HPDE6-E6E7 (cell line): ENCODE measurements at regions not wholly inside any gene's neighbourhood (a gene's known extent, or its start where the extent isn't known, plus 50 kb on each side); places are given as distances from the start of the nearest gene placed in this dataset.
"Not testable (repeated sequence)": the region's sequence is repeated elsewhere in the genome, so short reads cannot be mapped to it uniquely, and the experiment has no call there.

Experiments used
- DNase-seq: peaks from one replicate; pipeline ENCODE4 v3.0.0; 2011; ENCODE audit warnings: missing footprints; ENCODE audit errors: extremely low spot score

GRCh38 chr3:18552579-18553105 is 127.5 kb upstream of the SATB1 start:
- not testable (repeated sequence) for DNase-seq

DNA sequence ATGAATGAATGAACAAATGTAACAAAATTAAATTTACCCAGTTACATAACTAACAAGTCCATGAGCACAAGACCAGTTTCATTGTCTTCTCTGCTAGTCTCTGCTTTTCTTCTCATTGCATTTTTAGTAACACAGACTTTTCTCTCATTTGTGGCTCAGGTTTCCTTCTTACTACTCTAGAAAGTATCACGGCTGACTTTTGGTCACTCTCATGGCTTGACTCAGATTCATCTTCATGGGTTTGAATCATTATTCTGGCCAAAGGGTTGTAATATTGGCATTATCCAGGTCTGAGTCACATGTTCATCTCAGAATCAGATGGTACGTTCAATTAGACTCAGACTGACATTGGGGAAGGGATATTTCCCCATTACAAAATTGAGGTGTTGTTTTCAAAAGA is 121.5 kb upstream of the SATB1 start:
- no peak for DNase-seq

GRCh38 chr3:18544146-18544545 is 119.0 kb upstream of the SATB1 start:
- DNase-seq: no peak

DNA sequence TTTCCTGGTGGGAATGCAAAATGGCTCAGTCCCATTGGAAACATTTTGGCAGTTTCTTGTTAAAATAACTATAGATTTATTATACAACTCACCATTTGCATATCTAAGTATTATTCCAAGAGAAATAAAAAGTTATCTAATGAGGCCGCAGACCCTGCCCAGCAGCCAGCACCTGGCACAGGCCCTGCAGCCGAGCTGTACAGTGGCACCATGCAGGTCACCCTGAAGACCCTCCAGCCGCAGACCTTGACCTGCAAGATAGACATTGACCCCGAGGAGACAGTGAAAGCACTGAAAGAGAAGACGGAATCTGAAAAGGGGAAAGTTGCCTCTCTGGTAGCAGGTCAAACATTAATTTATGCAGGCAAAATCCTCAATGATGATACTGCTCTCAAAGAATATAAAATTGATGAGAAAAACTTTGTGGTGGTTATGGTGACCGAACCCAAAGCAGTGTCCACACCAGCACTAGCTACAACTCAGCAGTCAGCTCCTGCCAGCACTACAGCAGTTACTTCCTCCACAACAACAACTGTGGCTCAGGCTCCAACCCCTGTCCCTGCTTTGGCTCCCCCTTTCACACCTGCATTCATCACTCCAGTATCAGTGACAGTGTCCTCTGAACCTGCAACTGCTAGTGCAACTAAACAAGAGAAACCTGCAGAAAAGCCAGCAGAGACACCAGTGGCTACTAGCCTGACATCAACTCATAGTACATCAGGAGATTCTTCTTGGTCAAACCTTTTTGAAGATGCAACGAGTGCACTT is 113.5 kb upstream of the SATB1 start:
- no peak for DNase-seq

GRCh38 chr3:18533039-18533438 is 107.9 kb upstream of the SATB1 start:
- no peak for DNase-seq

- no peak for DNase-seq
Measured at GRCh38 chr3:18531662-18532061, 106.5 kb upstream of the SATB1 start.

DNA sequence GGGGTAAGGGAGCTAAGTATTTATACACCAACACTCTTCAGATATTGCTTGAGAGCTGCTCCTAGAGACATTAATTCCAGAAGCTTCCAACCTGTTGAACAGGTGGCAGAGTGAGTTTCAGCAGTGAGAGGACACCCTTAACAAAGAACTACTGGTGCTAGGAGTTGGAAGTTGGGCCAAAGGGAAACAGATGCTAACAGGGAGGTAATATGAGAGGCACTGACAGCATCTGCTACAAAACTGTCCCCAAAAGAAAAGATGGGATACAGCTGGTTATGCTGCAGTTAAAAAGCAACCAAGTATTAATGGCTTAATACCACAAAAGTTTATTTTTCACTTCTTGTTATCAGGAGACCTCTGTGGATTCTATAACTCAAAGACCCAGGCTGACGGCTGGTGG is 104.5 kb upstream of the SATB1 start:
- DNase-seq: no peak

- no peak for DNase-seq
Measured at GRCh38 chr3:18527691-18528090, 102.6 kb upstream of the SATB1 start.

DNA sequence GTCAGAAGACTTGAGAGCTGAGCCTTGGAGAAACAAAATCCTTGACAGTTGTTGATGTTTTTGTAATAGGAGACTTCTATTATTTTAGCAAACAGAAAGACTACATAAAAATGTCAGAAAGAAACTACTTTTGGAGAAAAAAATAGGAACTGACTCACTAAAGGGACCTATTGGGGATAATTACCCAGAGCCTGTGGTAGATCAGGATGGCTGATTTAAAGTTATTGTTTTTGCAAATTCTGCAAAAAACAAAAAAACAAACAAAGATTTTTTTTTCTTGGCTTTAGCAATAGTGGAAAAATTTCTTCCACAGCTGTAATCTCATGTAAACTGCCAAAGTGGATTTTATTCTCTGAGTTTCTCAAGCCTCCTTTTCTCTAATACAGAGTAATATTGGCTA is 101.5 kb upstream of the SATB1 start:
- DNase-seq: no peak

DNA sequence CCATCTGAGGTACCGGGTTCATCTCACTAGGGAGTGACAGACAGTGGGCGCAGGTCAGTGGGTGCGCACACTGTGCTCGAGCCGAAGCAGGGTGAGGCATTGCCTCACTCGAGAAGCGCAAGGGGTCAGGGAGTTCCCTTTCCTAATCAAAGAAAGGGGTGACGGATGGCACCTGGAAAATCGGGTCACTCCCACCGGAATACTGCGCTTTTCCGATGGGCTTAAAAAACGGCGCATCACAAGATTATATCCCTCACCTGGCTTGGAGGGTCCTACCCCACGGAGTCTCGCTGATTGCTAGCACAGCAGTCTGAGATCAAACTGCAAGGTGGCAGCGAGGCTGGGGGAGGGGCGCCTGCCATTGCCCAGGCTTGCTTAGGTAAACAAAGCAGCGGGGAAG is 91.0 kb upstream of the SATB1 start:
- not testable (repeated sequence) for DNase-seq

- DNase-seq: no peak
Measured at GRCh38 chr3:18513091-18513490, 88.0 kb upstream of the SATB1 start.

DNA sequence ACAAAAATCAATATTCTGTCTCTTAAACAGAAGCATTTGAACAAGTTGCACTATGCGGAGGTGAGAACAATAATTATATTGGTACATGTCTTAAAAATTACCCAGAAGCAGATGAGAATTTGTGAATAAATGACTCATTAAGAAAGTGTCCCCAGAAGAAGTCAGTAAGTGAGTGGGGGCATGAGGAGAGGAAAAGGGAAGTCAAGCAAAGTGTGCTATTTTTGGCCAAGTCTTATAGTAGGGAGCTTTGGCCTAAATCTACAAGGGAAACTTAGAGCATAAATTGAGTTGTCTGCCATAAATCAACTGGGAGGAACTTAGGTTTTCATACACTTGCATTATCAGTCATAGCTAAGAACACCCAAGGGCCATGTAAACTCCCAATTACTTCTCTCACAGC is 86.9 kb upstream of the SATB1 start:
- no peak for DNase-seq

- DNase-seq: no peak
Measured at GRCh38 chr3:18510947-18511346, 85.8 kb upstream of the SATB1 start.

GRCh38 chr3:18507333-18507732 is 82.2 kb upstream of the SATB1 start:
- DNase-seq: no peak

GRCh38 chr3:18505056-18505455 is 79.9 kb upstream of the SATB1 start:
- no peak for DNase-seq

DNA sequence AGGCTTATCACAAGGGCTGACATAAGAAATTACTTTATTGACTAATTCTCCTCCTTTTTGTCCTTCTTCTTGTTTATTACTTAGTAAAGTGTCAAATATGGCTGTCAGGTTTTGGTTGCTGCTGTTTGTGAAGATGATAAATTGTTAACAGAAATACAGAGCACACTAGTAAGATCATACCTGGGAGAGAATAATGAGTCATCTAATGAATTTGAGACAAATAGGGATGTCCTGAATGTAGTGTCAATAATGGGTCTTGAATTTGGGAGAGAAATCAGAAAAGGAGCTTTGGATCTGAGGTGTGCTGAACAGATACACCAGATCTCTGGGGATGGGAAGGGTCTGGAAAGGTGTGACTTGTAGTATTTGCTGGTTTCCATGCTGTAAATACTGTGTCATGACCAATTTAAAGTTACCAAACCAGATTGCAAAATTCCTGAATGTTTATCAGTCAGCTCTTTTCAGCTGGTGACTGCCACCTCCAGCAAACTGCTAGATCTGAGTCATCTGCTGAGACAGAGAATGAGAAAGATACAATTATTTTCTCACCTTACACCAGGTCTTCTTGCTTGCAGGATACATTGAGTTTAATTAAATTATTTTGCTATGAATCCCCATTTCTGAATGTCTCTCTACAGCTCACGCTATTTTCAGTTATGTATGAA is 76.7 kb upstream of the SATB1 start:
- DNase-seq: no peak

DNA sequence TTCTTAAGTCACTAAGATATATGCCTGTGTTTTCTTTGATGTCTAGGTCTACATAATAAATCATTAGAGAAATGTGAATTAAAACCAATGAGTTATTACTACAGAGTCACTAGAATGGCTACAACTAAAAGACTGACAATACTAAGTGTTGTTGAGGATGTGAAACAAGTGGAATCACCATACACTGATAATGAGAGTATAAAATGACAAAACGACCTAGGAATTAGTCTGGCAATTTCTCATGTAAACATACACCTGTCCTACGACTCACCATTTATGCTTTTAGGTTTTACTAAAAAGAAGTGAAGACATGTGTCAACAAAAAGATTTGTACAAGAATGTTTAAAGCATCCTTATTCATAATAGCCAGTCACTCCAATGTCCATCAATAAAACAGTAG is 75.2 kb upstream of the SATB1 start:
- no peak for DNase-seq

GRCh38 chr3:18499301-18499700 is 74.2 kb upstream of the SATB1 start:
- DNase-seq: no peak

DNA sequence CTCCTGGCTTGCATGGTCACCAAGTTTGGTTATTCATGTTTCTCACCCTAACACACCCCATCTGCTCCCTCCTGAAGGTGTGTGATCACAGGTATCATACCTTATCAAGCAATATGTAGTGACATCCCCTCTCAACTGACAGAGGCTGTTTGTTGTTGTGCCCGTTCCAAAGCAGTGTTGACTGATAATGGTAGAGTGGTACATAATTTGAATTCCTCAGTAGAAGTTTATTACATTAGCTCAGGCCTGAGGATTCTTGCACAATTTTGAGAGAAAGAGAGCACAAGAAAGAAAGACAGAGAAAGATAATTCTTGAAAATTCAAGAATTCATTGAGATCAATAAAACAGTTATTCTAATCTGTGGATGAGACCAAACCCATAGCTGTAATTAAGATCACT is 69.1 kb upstream of the SATB1 start:
- no peak for DNase-seq

DNA sequence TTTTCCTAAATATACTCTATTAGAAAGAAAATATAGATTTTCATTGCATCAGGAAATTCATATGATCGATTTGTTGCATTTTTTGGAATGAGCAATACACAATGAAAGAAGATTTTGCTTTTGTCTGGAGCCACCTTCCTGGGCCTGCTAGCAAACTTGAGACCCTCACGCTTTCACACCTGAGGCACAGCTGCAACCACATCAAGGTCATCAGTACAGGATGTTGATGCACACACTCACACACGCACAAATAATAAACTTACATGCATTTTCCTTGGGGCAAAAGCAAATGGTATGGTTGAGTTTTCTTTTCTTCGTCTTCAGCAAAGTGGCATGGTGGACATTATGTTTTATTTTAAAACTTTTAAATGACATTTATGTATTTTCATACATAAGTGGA is 64.8 kb upstream of the SATB1 start:
- DNase-seq: no peak

DNA sequence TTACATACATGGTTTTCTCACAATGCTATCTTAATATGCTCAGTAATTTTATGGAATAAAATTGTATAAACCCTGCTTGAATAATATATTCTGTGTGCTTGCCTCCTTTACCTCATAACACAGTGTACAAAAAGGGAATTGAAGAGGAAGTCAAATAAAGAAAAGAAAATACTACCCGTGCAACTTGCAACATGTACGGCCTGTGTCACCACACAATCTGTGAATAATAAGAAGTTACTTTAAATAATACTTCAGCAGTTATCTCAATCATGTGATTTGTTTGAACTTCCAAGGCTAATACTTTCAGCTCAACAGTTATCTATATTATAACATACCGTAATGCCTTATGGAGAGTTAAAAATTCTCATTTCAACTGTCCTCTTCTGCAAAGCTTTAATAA is 58.1 kb upstream of the SATB1 start:
- DNase-seq: no peak

- DNase-seq: no peak
Measured at GRCh38 chr3:18481946-18482548, 56.9 kb upstream of the SATB1 start.

DNA sequence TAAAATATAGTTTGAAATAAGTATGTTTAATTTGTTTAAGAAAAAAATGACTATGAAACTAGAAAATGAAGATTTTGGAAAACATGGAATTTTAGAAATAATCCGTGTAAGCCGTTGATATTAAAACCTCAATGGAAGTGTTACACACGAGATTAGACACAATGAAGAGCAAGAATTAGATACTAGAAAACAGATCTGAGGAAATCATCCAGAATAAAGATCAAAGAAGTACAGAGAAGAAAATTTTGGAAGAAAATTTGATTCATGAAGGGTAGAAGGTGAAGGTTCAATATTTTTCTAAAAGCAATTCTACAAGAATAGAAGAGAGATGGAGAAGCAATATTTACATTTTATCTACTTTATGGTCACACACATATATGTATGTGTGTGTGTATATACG is 52.5 kb upstream of the SATB1 start:
- DNase-seq: no peak
